Right kidney (tissue), 1 donor: ENCODE measurements at regions not wholly inside any gene's neighbourhood (a gene's known extent, or its start where the extent isn't known, plus 50 kb on each side); places are given as distances from the start of the nearest gene placed in this dataset.
A peak's percentile ranks its signal among the peaks of the same experiment; 100 is the strongest.
"Not testable (repeated sequence)": the region's sequence is repeated elsewhere in the genome, so short reads cannot be mapped to it uniquely, and the experiment has no call there.

ENCODE experiments used
- DNase-seq: peaks from one replicate; pipeline ENCODE4 v3.0.0-alpha.2; 2016

- DNase-seq = no peak
These were observed 52.6 kb upstream of the JUN start for GRCh38 chr1:58836408-58836807.

- no peak for DNase-seq
These were observed 54.0 kb upstream of the JUN start for GRCh38 chr1:58837886-58838285.

GRCh38 chr1:58839147-58839795 lies 55.4 kb upstream of the JUN start:
- DNase-seq = no peak

GRCh38 chr1:58839846-58840835 lies 56.3 kb upstream of the JUN start:
- no peak for DNase-seq

- no peak for DNase-seq
These were observed 57.6 kb upstream of the JUN start for GRCh38 chr1:58841455-58841854.

- no peak for DNase-seq
These were observed 59.1 kb upstream of the JUN start for GRCh38 chr1:58842941-58843340.

GRCh38 chr1:58844176-58844575 lies 60.3 kb upstream of the JUN start:
- DNase-seq = no peak

- no peak for DNase-seq
These were observed 62.1 kb upstream of the JUN start for GRCh38 chr1:58845942-58846341.

GRCh38 chr1:58848818-58849411 lies 65.1 kb upstream of the JUN start:
- DNase-seq = no peak

GRCh38 chr1:58849551-58849950 lies 65.7 kb upstream of the JUN start:
- DNase-seq = no peak

GRCh38 chr1:58850636-58851035 lies 66.8 kb upstream of the JUN start:
- no peak for DNase-seq

GRCh38 chr1:58852731-58853485 lies 69.1 kb upstream of the JUN start:
- DNase-seq = no peak

- DNase-seq = no peak
These were observed 70.7 kb upstream of the JUN start for GRCh38 chr1:58854576-58854975.

- DNase-seq = no peak
These were observed 71.7 kb upstream of the JUN start for GRCh38 chr1:58855274-58856165.

- DNase-seq = not testable (repeated sequence)
These were observed 72.4 kb upstream of the JUN start for GRCh38 chr1:58856281-58856680.

GRCh38 chr1:58857680-58858673 lies 74.1 kb upstream of the JUN start:
- peak; percentile 30 for DNase-seq

GRCh38 chr1:58859769-58860485 lies 76.1 kb upstream of the JUN start:
- DNase-seq = no peak

GRCh38 chr1:58861076-58861475 lies 77.2 kb upstream of the JUN start:
- DNase-seq = no peak

- DNase-seq = no peak
These were observed 77.7 kb upstream of the JUN start for GRCh38 chr1:58861506-58861905.
